GM21737 (cell line): ENCODE measurements at regions not wholly inside any gene's neighbourhood (a gene's known extent, or its start where the extent isn't known, plus 50 kb on each side); places are given as distances from the start of the nearest gene placed in this dataset.
"Not testable (repeated sequence)": the region's sequence is repeated elsewhere in the genome, so short reads cannot be mapped to it uniquely, and the experiment has no call there.

ENCODE experiments used
- ATAC-seq: cut with Tn5 transposase; IDR thresholded peaks from one replicate; pipeline ENCODE4 v1.9.1; 2021; ENCODE audit warnings: mild to moderate bottlenecking, moderate library complexity; ENCODE audit not compliant: unreplicated experiment

GRCh38 chr1:221865808-221866207 is 123.9 kb upstream of the DUSP10 start:
- no peak for ATAC-seq

- ATAC-seq, result no peak
Measured at GRCh38 chr1:221863635-221864034, 121.7 kb upstream of the DUSP10 start.

- ATAC-seq, result no peak
Measured at GRCh38 chr1:221862971-221863370, 121.1 kb upstream of the DUSP10 start.

GRCh38 chr1:221858818-221859611 is 117.1 kb upstream of the DUSP10 start:
- ATAC-seq, result no peak

- not testable (repeated sequence) for ATAC-seq
Measured at GRCh38 chr1:221857094-221857444, 115.2 kb upstream of the DUSP10 start.

- no peak for ATAC-seq
Measured at GRCh38 chr1:221856228-221857093, 114.6 kb upstream of the DUSP10 start.

GRCh38 chr1:221855156-221855555 is 113.3 kb upstream of the DUSP10 start:
- ATAC-seq, result no peak

GRCh38 chr1:221851336-221851735 is 109.4 kb upstream of the DUSP10 start:
- no peak for ATAC-seq

GRCh38 chr1:221850470-221851187 is 108.7 kb upstream of the DUSP10 start:
- ATAC-seq, result no peak

GRCh38 chr1:221849897-221850296 is 108.0 kb upstream of the DUSP10 start:
- no peak for ATAC-seq

- ATAC-seq, result no peak
Measured at GRCh38 chr1:221849110-221849509, 107.2 kb upstream of the DUSP10 start.

- ATAC-seq, result no peak
Measured at GRCh38 chr1:221847676-221848075, 105.8 kb upstream of the DUSP10 start.

- ATAC-seq, result no peak
Measured at GRCh38 chr1:221845650-221846371, 103.9 kb upstream of the DUSP10 start.

- no peak for ATAC-seq
Measured at GRCh38 chr1:221841983-221842335, 100.1 kb upstream of the DUSP10 start.

- ATAC-seq, result no peak
Measured at GRCh38 chr1:221841251-221841982, 99.5 kb upstream of the DUSP10 start.

GRCh38 chr1:221840511-221841243 is 98.8 kb upstream of the DUSP10 start:
- ATAC-seq, result peak; percentile 43

GRCh38 chr1:221839782-221840395 is 98.0 kb upstream of the DUSP10 start:
- peak; percentile 72 for ATAC-seq

GRCh38 chr1:221839321-221839720 is 97.4 kb upstream of the DUSP10 start:
- ATAC-seq, result peak; percentile 23

GRCh38 chr1:221837896-221838295 is 96.0 kb upstream of the DUSP10 start:
- peak; percentile 31 for ATAC-seq
